Vagina (tissue), 2 donors: ENCODE measurements at regions not wholly inside any gene's neighbourhood (a gene's known extent, or its start where the extent isn't known, plus 50 kb on each side); places are given as distances from the start of the nearest gene placed in this dataset.

Source experiments
- DNase-seq, 2 donors: peaks; one replicate each; pipeline ENCODE4 v3.0.0-alpha.2; 2017; ENCODE audit errors: extremely low spot score in 2 of 2
- H3K27ac ChIP-seq: fragments of 200-600 bp; sonication (generic); one replicate; pipeline ENCODE4 v1.5.1; 2019
- H3K27me3 ChIP-seq: fragments of 200-600 bp; sonication (generic); one replicate; pipeline ENCODE4 v1.5.1; 2019
- H3K36me3 ChIP-seq, 2 donors: fragments of 200-600 bp; sonication (generic); one replicate each; pipeline ENCODE4 v1.5.1; 2017 to 2019
- H3K4me1 ChIP-seq: fragments of 200-600 bp; sonication (generic); one replicate; pipeline ENCODE4 v1.5.1; 2019
- H3K4me3 ChIP-seq, 2 donors: fragments of 200-600 bp; sonication (generic); 1 replicate in 1 of 2; 2 replicates in 1 of 2; pipeline ENCODE4 v1.5.1; 2016 to 2019
- H3K9me3 ChIP-seq: fragments of 200-600 bp; sonication (generic); one replicate; pipeline ENCODE4 v1.5.1; 2019
- CTCF ChIP-seq, 3 experiments: fragments of 450-650 bp in 2 of 3; fragments of 200-600 bp in 1 of 3; sonication (generic) in 1 of 3; IDR thresholded peaks; one replicate each; pipeline ENCODE4 v1.5.1; 2017 to 2019; ENCODE audit warnings: antibody characterized with exemption in 3 of 3, mild to moderate bottlenecking in 2 of 3, moderate library complexity in 2 of 3
- POLR2A ChIP-seq, 2 donors: fragments of 450-650 bp; IDR thresholded peaks; one replicate each; pipeline ENCODE4 v1.6.1; 2017; ENCODE audit warnings: antibody characterized with exemption in 2 of 2, mild to moderate bottlenecking in 2 of 2, moderate library complexity in 2 of 2
- POLR2AphosphoS5 ChIP-seq, 2 donors: sonication (generic); formaldehyde crosslinking; IDR thresholded peaks; one replicate each; pipeline ENCODE4 v1.9.0; 2017; ENCODE audit warnings: antibody characterized with exemption in 2 of 2, mild to moderate bottlenecking in 2 of 2, low read depth in 1 of 2; ENCODE audit not compliant: insufficient read depth in 1 of 2
- intact Hi-C: fragments of 100-400 bp; cut with DNase I; formaldehyde crosslinking; loops from one replicate; pipeline ENCODE4 v1.15.1; 2023

DNA sequence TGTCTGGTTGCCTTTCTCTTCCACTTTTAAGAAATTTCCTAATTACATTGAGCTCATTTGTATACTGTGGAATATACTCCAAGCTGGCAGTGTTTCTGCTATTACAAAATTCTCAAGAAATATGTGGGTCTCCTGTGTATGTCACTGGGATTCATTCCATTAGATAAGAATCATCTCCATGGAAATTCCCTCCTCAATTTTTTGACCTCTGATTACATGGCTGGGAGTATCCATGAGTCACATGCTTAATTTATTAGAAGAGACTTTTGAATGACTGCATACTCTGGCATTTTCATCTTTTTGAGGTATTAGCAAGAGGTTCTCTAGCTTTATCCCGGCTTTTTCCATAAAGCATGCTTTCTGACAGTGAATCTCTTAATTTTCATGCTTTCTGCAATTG is 665.5 kb upstream of the CNTNAP5 start:
- H3K4me3 ChIP-seq = no peak overlapping the region
- H3K36me3 ChIP-seq = no peaks in the 10 kb centered on the region
- no peaks in the 10 kb centered on the region for H3K4me1 ChIP-seq
- no peak for DNase-seq
- no peak for TF ChIP-seq POLR2A (IDR thresholded peaks at IDR 0.05)
- TF ChIP-seq CTCF (IDR thresholded peaks at IDR 0.05) = no peak
- no peak for TF ChIP-seq POLR2AphosphoS5 (IDR thresholded peaks at IDR 0.05; ENCODE audit: insufficient read depth in 1 of 2, low read depth in 1 of 2)
- H3K9me3 ChIP-seq = no peaks in the 10 kb centered on the region
- no peak overlapping the region for H3K27ac ChIP-seq
- intact Hi-C loops = no loop called here
- H3K27me3 ChIP-seq = no peaks in the 10 kb centered on the region

DNA sequence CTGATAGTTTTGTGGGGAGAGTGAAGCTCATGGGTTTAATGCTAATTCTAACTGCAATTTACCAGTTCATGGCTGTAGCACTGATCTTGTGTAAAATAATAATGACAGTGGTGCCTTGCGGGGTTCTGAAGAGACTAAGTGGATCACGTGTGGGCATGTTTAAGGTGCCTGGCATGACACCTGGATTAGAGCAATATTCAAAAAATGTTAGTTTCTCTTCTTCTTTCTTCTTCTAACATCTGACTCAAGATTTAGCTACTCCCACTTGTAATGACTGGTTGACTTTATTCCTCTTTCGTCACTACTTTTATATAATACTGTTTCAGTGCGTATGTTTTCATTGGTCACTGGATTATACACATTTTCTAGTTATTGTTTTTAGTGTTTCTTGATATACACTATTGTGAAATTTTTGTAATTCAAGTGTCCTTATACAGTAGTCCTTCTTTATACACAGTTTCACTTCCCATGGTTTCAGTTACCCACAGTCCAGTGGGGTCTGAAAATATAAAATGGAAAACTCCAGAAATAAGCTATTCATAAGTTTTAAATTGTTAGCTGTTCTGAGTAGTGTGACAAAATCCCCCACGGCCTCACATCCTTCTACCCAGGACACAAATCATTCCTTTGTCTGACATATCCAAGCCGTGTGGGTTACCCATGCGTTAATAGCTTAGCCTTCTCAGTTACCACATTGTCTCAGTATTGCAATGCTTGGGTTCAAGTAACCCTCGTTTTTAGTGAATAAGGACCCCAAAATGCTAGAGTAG is 662.2 kb upstream of the CNTNAP5 start:
- no peaks in the 10 kb centered on the region for H3K36me3 ChIP-seq
- H3K27ac ChIP-seq = no peak overlapping the region
- no peaks in the 10 kb centered on the region for H3K9me3 ChIP-seq
- DNase-seq = no peak
- intact Hi-C loops = no loop called here
- H3K4me3 ChIP-seq = no peak overlapping the region
- H3K4me1 ChIP-seq = no peaks in the 10 kb centered on the region
- no peak for TF ChIP-seq POLR2AphosphoS5 (IDR thresholded peaks at IDR 0.05; ENCODE audit: insufficient read depth in 1 of 2, low read depth in 1 of 2)
- TF ChIP-seq CTCF (IDR thresholded peaks at IDR 0.05) = no peak
- no peak for TF ChIP-seq POLR2A (IDR thresholded peaks at IDR 0.05)
- no peaks in the 10 kb centered on the region for H3K27me3 ChIP-seq

DNA sequence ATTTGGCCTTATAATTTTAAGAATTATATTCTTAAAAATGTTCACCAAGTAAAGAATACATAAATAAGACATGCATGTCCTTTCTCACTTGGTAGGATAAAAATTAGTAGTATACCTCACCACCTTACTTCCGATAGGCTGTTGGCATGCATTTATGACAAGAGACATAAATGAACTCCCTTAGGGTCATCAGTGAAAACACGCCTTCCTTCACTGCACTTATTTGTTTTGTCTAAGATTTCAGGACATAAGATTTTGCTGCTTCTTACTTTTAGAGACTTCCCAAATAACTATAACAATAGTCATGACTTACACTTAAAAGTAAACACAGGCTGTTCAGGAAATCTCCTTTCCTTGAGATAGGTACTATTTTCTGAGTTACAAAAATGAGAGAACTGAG is 661.3 kb upstream of the CNTNAP5 start:
- no peak for DNase-seq
- H3K4me1 ChIP-seq = no peaks in the 10 kb centered on the region
- no peak overlapping the region for H3K27ac ChIP-seq
- H3K27me3 ChIP-seq = no peaks in the 10 kb centered on the region
- intact Hi-C loops = no loop called here
- H3K36me3 ChIP-seq = no peaks in the 10 kb centered on the region
- TF ChIP-seq CTCF (IDR thresholded peaks at IDR 0.05) (no peak), POLR2A (IDR thresholded peaks at IDR 0.05) (no peak), POLR2AphosphoS5 (IDR thresholded peaks at IDR 0.05; ENCODE audit: insufficient read depth in 1 of 2, low read depth in 1 of 2) (no peak)
- no peaks in the 10 kb centered on the region for H3K9me3 ChIP-seq
- H3K4me3 ChIP-seq = no peak overlapping the region

DNA sequence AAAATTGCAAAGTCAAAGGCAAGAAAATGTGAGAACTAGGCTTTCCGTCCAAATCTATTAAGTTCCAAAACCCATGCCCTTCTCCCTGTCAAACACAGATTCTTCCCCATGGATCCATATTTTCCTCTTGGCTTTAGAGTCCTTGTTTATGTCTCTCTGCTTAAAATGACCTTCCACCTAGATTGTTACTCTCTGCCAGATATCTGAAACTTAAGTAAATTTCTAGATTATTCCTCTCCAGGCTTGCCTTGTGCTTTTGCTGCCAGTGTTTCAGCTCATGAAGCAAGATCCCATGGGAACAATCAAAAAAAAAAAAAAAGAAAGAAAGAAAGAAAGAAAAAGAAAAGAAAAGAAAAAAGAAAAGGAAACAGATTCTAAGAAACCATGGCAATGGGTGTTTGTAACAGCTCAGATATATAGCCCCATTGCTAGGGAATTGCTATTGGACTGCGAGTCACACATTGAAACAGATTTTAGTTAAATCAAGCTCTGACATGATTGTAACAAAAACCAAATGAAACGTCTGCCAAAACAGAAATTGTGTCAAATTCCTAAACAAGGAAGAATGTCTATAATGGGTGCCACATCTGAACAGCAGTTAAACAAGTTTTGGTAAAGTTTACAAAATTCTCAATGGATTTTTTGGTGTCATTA is 660.7 kb upstream of the CNTNAP5 start:
- Histone ChIP-seq H3K9me3 (no peaks in the 10 kb centered on the region), H3K4me3 (no peak overlapping the region), H3K27ac (no peak overlapping the region), H3K36me3 (no peaks in the 10 kb centered on the region), H3K27me3 (no peaks in the 10 kb centered on the region), H3K4me1 (no peaks in the 10 kb centered on the region)
- intact Hi-C loops = no loop called here
- no peak for TF ChIP-seq POLR2AphosphoS5 (IDR thresholded peaks at IDR 0.05; ENCODE audit: insufficient read depth in 1 of 2, low read depth in 1 of 2)
- no peak for TF ChIP-seq CTCF (IDR thresholded peaks at IDR 0.05)
- TF ChIP-seq POLR2A (IDR thresholded peaks at IDR 0.05) = no peak
- DNase-seq = no peak

GRCh38 chr2:123366239-123366837 is 658.7 kb upstream of the CNTNAP5 start:
- no peaks in the 10 kb centered on the region for H3K36me3 ChIP-seq
- H3K27me3 ChIP-seq = no peaks in the 10 kb centered on the region
- no peak for DNase-seq
- no peak for TF ChIP-seq CTCF (IDR thresholded peaks at IDR 0.05)
- no peak for TF ChIP-seq POLR2AphosphoS5 (IDR thresholded peaks at IDR 0.05; ENCODE audit: insufficient read depth in 1 of 2, low read depth in 1 of 2)
- TF ChIP-seq POLR2A (IDR thresholded peaks at IDR 0.05) = no peak
- H3K4me3 ChIP-seq = no peak overlapping the region
- no peaks in the 10 kb centered on the region for H3K4me1 ChIP-seq
- no peaks in the 10 kb centered on the region for H3K9me3 ChIP-seq
- no peak overlapping the region for H3K27ac ChIP-seq
- intact Hi-C loops = no loop called here
